Adrenal gland (tissue), 9 donors: ENCODE measurements at regions not wholly inside any gene's neighbourhood (a gene's known extent, or its start where the extent isn't known, plus 50 kb on each side); places are given as distances from the start of the nearest gene placed in this dataset.
A peak's percentile ranks its signal among the peaks of the same experiment; 100 is the strongest.

Experiments
- DNase-seq, 7 donors: peaks; one replicate each; pipeline ENCODE4 v3.0.0-alpha.2; 2019 to 2020
- H3K27ac ChIP-seq, 5 donors: fragments of 200-600 bp; sonication (generic) in 4 of 5; 1 replicate in 3 of 5; 2 replicates in 2 of 5; pipeline versions ENCODE4 v1.5.1 to v1.8.0; 2016 to 2020; ENCODE audit warnings: mild to moderate bottlenecking in 1 of 5
- H3K27me3 ChIP-seq: fragments of 200-600 bp; 2 replicates; pipeline ENCODE4 v1.8.0; 2021
- H3K36me3 ChIP-seq, 2 donors: fragments of 200-600 bp; replicated peaks in 1 of 2; 1 replicate in 1 of 2; 2 replicates in 1 of 2; pipeline versions ENCODE4 v1.5.1 to v1.8.0; 2018 to 2022
- H3K4me1 ChIP-seq, 2 donors: fragments of 200-600 bp; replicated peaks in 1 of 2; 1 replicate in 1 of 2; 2 replicates in 1 of 2; pipeline versions ENCODE4 v1.5.1 to v1.8.0; 2018 to 2021
- H3K4me3 ChIP-seq, 4 donors: fragments of 200-600 bp; sonication (generic) in 3 of 4; one replicate each; pipeline ENCODE4 v1.5.1; 2016 to 2018
- H3K9me3 ChIP-seq, 3 donors: fragments of 200-600 bp; sonication (generic) in 1 of 3; replicated peaks in 1 of 3; 1 replicate in 2 of 3; 2 replicates in 1 of 3; pipeline versions ENCODE4 v1.5.1 to v1.8.0; 2016 to 2021
- POLR2A ChIP-seq, 2 donors: fragments of 450-650 bp; IDR thresholded peaks; one replicate each; pipeline ENCODE4 v1.6.1; 2017; ENCODE audit warnings: antibody characterized with exemption in 2 of 2, mild to moderate bottlenecking in 2 of 2, moderate library complexity in 1 of 2
- WGBS, 4 donors: extraction: QIAGEN DNeasy Blood & Tissue Kit in 2 of 4; methylation state at CpG; one replicate each; pipeline versions ENCODE4 v1.1.5 to v1.1.7; 2013 to 2017; 5-methylcytosine and 5-hydroxymethylcytosine counted together
- intact Hi-C, 2 donors: fragments of 100-400 bp; cut with DNase I; formaldehyde crosslinking; loops; one replicate each; pipeline versions ENCODE4 v1.14.1 to v1.15.0; 2022 to 2023
- TF ChIP-seq, protein P1 (sequence below), 6 experiments: fragments of 450-650 bp in 4 of 6; fragments of 200-600 bp in 2 of 6; sonication (generic) in 1 of 6; IDR thresholded peaks; 1 replicate in 5 of 6; 2 replicates in 1 of 6; pipeline versions ENCODE4 v1.5.1 to v1.8.0; 2016 to 2021; ENCODE audit warnings: antibody characterized with exemption in 6 of 6, mild to moderate bottlenecking in 2 of 6, moderate library complexity in 1 of 6
- donor health status: healthy with polysubstance abuse.
- donor health status: Bipolar disorder and iron deficiency.
- donor health status: DM: yes; HTN: yes; CAD: no.
- donor health status: DM: no; HTN: no; CAD: no.
- donor health status: DM: no; HTN: no; CAD: no.

DNA sequence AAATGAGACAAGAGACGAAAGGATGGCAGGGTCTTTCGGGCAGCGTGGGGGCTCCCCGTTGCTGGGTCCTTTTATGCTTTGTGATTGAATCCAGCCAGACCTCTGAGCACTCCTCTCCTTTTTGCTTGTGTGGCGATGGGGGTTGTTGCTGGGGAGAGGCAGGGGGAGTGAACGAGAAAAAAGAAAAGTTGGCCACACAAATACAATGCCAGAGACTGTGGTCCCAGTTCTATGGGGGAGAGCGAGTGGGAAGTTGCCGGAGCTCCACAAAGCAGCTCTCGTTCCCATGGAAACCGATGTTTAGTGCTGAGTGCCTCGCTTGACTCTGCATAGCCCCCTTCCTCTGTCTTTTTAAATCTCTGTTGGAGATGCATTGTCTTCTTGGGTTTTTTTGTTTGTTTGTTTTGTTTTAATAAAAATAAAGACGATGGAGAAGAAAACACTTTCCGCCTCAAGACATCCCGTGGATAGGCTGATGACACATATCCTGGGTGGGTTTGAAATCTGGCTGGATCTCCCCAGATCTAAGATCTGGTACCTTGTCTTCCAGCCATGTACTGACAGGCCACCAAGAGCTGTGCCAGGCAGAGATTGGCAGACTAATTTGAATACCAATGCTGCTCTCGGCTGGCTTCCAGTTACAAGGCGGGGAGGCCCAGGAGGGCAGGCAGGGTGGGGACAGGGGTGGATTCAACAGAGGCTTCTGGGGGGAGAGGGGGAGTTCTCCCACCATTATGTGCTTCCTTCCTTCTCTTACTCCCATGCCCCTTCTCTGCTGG lies 529.3 kb downstream of the QKI start:
- 23 to 28% (median 26%) methylated on average over 16 of the region's 16 CpGs for WGBS, 4 donors
- Histone ChIP-seq H3K27ac (no peak overlapping the region), H3K9me3 (no peaks in the 10 kb centered on the region), H3K27me3 (no peaks in the 10 kb centered on the region), H3K4me1 (no peaks in the 10 kb centered on the region), H3K36me3 (no peaks in the 10 kb centered on the region), H3K4me3 (no peak overlapping the region)
- intact Hi-C loops = no loop called here
- no peak for DNase-seq
- TF ChIP-seq POLR2A (IDR thresholded peaks at IDR 0.05) = no peak
- TF ChIP-seq, protein P1, sequence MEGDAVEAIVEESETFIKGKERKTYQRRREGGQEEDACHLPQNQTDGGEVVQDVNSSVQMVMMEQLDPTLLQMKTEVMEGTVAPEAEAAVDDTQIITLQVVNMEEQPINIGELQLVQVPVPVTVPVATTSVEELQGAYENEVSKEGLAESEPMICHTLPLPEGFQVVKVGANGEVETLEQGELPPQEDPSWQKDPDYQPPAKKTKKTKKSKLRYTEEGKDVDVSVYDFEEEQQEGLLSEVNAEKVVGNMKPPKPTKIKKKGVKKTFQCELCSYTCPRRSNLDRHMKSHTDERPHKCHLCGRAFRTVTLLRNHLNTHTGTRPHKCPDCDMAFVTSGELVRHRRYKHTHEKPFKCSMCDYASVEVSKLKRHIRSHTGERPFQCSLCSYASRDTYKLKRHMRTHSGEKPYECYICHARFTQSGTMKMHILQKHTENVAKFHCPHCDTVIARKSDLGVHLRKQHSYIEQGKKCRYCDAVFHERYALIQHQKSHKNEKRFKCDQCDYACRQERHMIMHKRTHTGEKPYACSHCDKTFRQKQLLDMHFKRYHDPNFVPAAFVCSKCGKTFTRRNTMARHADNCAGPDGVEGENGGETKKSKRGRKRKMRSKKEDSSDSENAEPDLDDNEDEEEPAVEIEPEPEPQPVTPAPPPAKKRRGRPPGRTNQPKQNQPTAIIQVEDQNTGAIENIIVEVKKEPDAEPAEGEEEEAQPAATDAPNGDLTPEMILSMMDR (IDR thresholded peaks at IDR 0.05) = no peak

DNA sequence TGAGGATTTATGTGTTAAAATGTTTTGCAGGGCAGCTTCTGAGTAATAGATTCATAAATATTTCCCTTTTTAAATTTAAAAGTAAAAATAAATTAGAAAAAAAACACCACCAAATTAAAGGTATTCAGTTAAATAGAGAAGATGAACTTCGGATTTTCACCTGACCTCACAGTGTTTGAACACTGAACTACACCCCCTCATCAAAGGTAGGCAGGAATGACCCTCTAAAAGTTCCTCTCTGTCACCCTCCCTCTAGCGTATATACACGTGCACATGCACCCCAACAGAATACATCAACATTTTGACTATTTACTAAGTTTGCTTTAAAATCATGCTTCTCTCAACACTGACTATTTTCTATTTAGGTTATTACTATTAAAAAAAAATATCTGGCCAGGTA lies 528.3 kb downstream of the QKI start:
- Histone ChIP-seq H3K27ac (no peak overlapping the region), H3K4me3 (no peak overlapping the region), H3K9me3 (no peaks in the 10 kb centered on the region), H3K36me3 (no peaks in the 10 kb centered on the region), H3K27me3 (no peaks in the 10 kb centered on the region), H3K4me1 (no peaks in the 10 kb centered on the region)
- WGBS, 4 donors = 57 to 61% (median 59%) methylated on average over 3 of the region's 3 CpGs
- intact Hi-C loops = no loop called here
- TF ChIP-seq, protein P1 (IDR thresholded peaks at IDR 0.05) = no peak
- no peak for TF ChIP-seq POLR2A (IDR thresholded peaks at IDR 0.05)
- DNase-seq = no peak

DNA sequence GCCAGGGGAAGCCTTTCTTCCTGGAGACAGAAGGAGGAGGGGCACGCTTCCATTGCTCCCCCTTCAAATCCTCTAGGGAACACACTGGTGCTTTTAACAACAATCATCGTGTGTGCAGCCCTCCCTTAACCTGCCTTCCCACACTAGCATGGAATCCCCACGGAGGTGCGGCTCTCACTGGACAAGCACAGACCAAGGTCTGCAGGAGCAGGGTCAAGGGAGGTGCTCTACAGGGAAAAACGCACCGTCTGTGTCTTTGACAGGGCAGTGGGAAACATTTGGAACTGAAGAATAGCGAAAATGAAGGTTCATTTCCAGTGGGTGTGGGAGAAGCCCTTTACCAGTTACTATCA lies 527.1 kb downstream of the QKI start:
- intact Hi-C loops = no loop called here
- peak overlapping the region in 1 of 5 donors; percentile 37 for H3K27ac ChIP-seq
- 31 to 53% (median 37%) methylated on average over 4 to 7 of the region's 7 CpGs for WGBS, 4 donors

DNA sequence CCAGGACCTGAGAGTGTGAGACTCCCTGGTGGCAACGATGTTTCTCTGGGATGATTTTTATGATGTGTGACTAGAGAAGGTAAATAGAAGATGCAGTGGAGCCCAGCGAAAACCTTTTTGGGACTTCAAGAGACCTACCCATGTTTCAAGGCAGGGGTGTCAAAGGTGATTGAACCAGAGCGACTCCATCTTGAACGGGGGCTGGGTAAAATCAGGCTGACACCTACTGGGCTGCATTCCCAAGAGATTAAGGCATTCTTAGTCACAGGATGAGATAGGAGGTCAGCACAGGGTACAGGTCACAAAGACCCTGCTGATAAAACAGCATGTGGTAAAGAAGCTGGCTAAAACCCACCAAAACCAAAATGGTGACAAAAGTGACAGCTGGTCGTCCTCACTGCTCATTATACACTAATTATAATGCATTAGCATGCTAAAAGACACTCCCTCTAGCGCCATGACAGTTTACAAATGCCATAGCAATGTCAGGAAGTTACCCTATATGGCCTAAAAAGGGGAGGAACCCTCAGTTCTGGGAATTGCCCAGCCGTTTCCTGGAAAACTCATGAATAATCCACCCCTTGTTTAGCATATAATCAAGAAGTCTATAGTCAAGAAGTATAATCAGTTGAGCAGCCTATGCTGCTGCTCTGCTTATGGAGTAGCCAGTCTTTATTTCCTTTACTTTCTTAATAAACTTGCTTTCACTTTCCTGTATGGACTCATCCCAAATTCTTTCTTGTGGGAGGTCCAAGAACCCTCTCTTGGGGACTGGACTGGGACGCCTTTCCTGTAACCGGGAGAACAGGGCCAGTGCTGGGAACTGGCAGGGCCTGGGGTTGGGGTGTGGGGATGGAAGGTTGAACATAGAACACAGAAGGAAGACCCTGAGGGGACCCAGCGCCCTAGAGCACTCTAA lies 526.4 kb downstream of the QKI start:
- WGBS, 4 donors = 62 to 80% (median 65%) methylated on average over 10 of the region's 10 CpGs
- peak overlapping the region in 1 of 5 donors; percentile 37 for H3K27ac ChIP-seq
- H3K9me3 ChIP-seq = no peaks in the 10 kb centered on the region
- H3K36me3 ChIP-seq = no peaks in the 10 kb centered on the region
- H3K4me1 ChIP-seq = no peaks in the 10 kb centered on the region
- intact Hi-C loops = no loop called here
- H3K27me3 ChIP-seq = no peaks in the 10 kb centered on the region
- peak in 1 of 7 donors; percentile 18 for DNase-seq
- TF ChIP-seq, protein P1 (IDR thresholded peaks at IDR 0.05) = no peak
- TF ChIP-seq POLR2A (IDR thresholded peaks at IDR 0.05) = no peak
- H3K4me3 ChIP-seq = no peak overlapping the region

More for the DNA sequence above, 527.1 kb downstream of the QKI start:
- no peaks in the 10 kb centered on the region for H3K27me3 ChIP-seq
- no peaks in the 10 kb centered on the region for H3K9me3 ChIP-seq
- H3K4me1 ChIP-seq = no peaks in the 10 kb centered on the region
- no peak for TF ChIP-seq POLR2A (IDR thresholded peaks at IDR 0.05)
- TF ChIP-seq, protein P1 (IDR thresholded peaks at IDR 0.05) = no peak
- H3K4me3 ChIP-seq = no peak overlapping the region
- no peak for DNase-seq
- H3K36me3 ChIP-seq = no peaks in the 10 kb centered on the region
